Trophoblast cell (in vitro differentiated cells and primary cell): ENCODE measurements at regions not wholly inside any gene's neighbourhood (a gene's known extent, or its start where the extent isn't known, plus 50 kb on each side); places are given as distances from the start of the nearest gene placed in this dataset.

Experiments used
- DNase-seq, 2 donors: peaks; one replicate each; pipeline ENCODE4 v3.0.0-alpha.2; 2016
- H2AFZ ChIP-seq: 2 replicates; pipeline ENCODE4 v1.6.1; 2013; ENCODE audit warnings: low read length, moderate library complexity, mild to moderate bottlenecking; ENCODE audit not compliant: insufficient read depth, poor library complexity
- H2AK5ac ChIP-seq: 2 replicates; pipeline ENCODE4 v1.6.1; 2013; ENCODE audit warnings: mild to moderate bottlenecking, low read length
- H2BK120ac ChIP-seq: 2 replicates; pipeline ENCODE4 v1.6.1; 2013; ENCODE audit warnings: low read length, mild to moderate bottlenecking, moderate library complexity; ENCODE audit not compliant: insufficient read depth, poor library complexity
- H2BK12ac ChIP-seq: 2 replicates; pipeline ENCODE4 v1.6.1; 2013; ENCODE audit warnings: mild to moderate bottlenecking, low read length, moderate library complexity
- H2BK5ac ChIP-seq: 2 replicates; pipeline ENCODE4 v1.6.1; 2013; ENCODE audit warnings: low read length, low read depth, moderate library complexity, mild to moderate bottlenecking; ENCODE audit not compliant: poor library complexity
- H3K14ac ChIP-seq: 2 replicates; pipeline ENCODE4 v1.6.1; 2013; ENCODE audit warnings: mild to moderate bottlenecking, low read length
- H3K18ac ChIP-seq: 2 replicates; pipeline ENCODE4 v1.6.1; 2013; ENCODE audit warnings: mild to moderate bottlenecking, low read length
- H3K23ac ChIP-seq: 2 replicates; pipeline ENCODE4 v1.6.1; 2013; ENCODE audit warnings: low read length
- H3K27ac ChIP-seq: 2 replicates; pipeline ENCODE4 v1.5.1; 2013; ENCODE audit warnings: low read depth, mild to moderate bottlenecking, inconsistent platforms, low read length, moderate library complexity
- H3K27me3 ChIP-seq: 2 replicates; pipeline ENCODE4 v1.6.1; 2013; ENCODE audit warnings: inconsistent platforms, mild to moderate bottlenecking, low read length, moderate library complexity; ENCODE audit not compliant: insufficient read depth
- H3K36me3 ChIP-seq, 2 experiments: 1 replicate in 1 of 2; 2 replicates in 1 of 2; pipeline ENCODE4 v1.6.1; 2013; ENCODE audit warnings: low read length in 2 of 2, mild to moderate bottlenecking in 2 of 2, moderate library complexity in 1 of 2; ENCODE audit not compliant: insufficient read depth in 2 of 2, control insufficient read depth in 1 of 2
- H3K4ac ChIP-seq: 2 replicates; pipeline ENCODE4 v1.6.1; 2013; ENCODE audit warnings: low read depth, mild to moderate bottlenecking, low read length, moderate library complexity
- H3K4me1 ChIP-seq, 2 experiments: 1 replicate in 1 of 2; 2 replicates in 1 of 2; pipeline ENCODE4 v1.6.1; 2013; ENCODE audit warnings: low read length in 2 of 2, mild to moderate bottlenecking in 2 of 2, moderate library complexity in 1 of 2; ENCODE audit not compliant: insufficient read depth in 2 of 2, control insufficient read depth in 1 of 2
- H3K4me2 ChIP-seq: 2 replicates; pipeline ENCODE4 v1.6.1; 2013; ENCODE audit warnings: inconsistent platforms, mild to moderate bottlenecking, low read length, moderate library complexity
- H3K4me3 ChIP-seq: 2 replicates; pipeline ENCODE4 v1.5.1; 2013; ENCODE audit warnings: mild to moderate bottlenecking, low read depth, low read length, inconsistent platforms
- H3K79me1 ChIP-seq: one replicate; pipeline ENCODE4 v1.6.1; 2013; ENCODE audit warnings: low read length
- H3K79me2 ChIP-seq: 2 replicates; pipeline ENCODE4 v1.6.1; 2013; ENCODE audit warnings: low read length, mild to moderate bottlenecking; ENCODE audit not compliant: control insufficient read depth, insufficient read depth, poor library complexity
- H3K9ac ChIP-seq: 2 replicates; pipeline ENCODE4 v1.6.1; 2013; ENCODE audit warnings: mild to moderate bottlenecking, low read length
- H3K9me3 ChIP-seq: 2 replicates; pipeline ENCODE4 v1.6.1; 2013; ENCODE audit warnings: low read depth, mild to moderate bottlenecking, control low read depth, inconsistent platforms, low read length; ENCODE audit not compliant: insufficient read depth
- H4K12ac ChIP-seq: 2 replicates; pipeline ENCODE4 v1.6.1; 2013; ENCODE audit warnings: low read depth, mild to moderate bottlenecking, low read length, moderate library complexity
- H4K8ac ChIP-seq: 2 replicates; pipeline ENCODE4 v1.6.1; 2013; ENCODE audit warnings: low read depth, mild to moderate bottlenecking, low read length, moderate library complexity
- H4K91ac ChIP-seq: one replicate; pipeline ENCODE4 v1.6.1; 2013; ENCODE audit warnings: low read depth, mild to moderate bottlenecking, low read length, moderate library complexity
- WGBS: extraction: QIAGEN DNeasy Blood & Tissue Kit; methylation state at CpG from one replicate; pipeline ENCODE4 v1.1.7; 2013; ENCODE audit warnings: missing lambda C conversion rate; ENCODE audit not compliant: insufficient read length, insufficient coverage; ENCODE audit errors: extremely low coverage; 5-methylcytosine and 5-hydroxymethylcytosine counted together

DNA sequence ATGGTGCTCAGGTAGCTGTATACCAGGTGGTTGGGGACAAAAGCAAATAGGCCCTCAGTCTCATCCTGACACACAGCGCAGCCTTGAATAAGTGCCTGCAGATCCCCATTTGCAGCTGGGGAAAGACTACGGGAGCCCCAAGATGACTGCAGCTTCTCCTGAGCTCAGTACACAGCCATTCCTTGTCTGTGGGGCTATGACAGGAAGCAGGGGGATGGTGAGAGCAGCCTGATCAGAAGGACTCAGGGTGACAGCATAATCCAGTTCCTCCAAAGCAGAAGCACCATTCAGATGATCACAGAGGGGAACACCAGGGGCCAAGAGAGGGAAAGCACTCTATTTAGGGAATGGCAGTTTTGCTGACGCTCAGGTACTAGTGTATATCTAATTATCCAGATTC is 104.8 kb upstream of the MOCS1 start:
- no peak overlapping the region for H3K4me2 ChIP-seq
- H3K23ac ChIP-seq: no peak overlapping the region
- no peak overlapping the region for H4K12ac ChIP-seq
- H3K14ac ChIP-seq: no peak overlapping the region
- no peaks in the 10 kb centered on the region for H3K79me2 ChIP-seq
- no peaks in the 10 kb centered on the region for H3K4me1 ChIP-seq
- H2BK5ac ChIP-seq: no peak overlapping the region
- no peak overlapping the region for H3K4ac ChIP-seq
- H4K91ac ChIP-seq: no peak overlapping the region
- no peak overlapping the region for H2BK12ac ChIP-seq
- H3K9me3 ChIP-seq: peaks cover 3% of the 10 kb centered on the region
- H2AK5ac ChIP-seq: no peak overlapping the region
- DNase-seq: no peak
- no peak overlapping the region for H2AFZ ChIP-seq
- no peaks in the 10 kb centered on the region for H3K27me3 ChIP-seq
- H3K9ac ChIP-seq: no peak overlapping the region
- no peaks in the 10 kb centered on the region for H3K79me1 ChIP-seq
- no peak overlapping the region for H3K18ac ChIP-seq
- H3K36me3 ChIP-seq: no peaks in the 10 kb centered on the region
- no peak overlapping the region for H3K27ac ChIP-seq
- H2BK120ac ChIP-seq: no peak overlapping the region
- H4K8ac ChIP-seq: no peak overlapping the region
- WGBS: no CpG with 5 or more reads among the region's 3 CpGs
- H3K4me3 ChIP-seq: no peak overlapping the region

DNA sequence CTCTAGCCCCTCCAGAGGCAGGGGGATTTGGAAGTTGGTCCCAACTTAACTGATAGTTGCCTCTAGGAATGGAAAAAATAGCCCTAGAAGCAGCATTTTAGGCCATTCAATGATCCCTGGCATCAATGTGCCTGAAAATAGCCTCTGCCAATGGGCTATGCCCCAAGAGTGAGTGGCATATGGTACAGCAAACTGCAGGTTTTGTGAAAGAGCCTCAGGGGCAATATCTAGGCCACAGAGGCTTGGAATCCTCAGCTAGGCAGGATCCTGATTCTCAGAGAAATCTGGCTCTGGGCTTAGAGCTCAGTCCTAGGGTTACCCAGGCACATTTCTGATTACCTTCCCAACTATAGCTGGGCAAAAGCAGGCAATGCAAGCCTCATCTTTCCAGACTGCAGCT is 104.4 kb upstream of the MOCS1 start:
- DNase-seq: no peak
- Histone ChIP-seq H3K9me3 (peaks cover 3% of the 10 kb centered on the region), H3K14ac (no peak overlapping the region), H3K4me2 (no peak overlapping the region), H3K9ac (no peak overlapping the region), H2BK12ac (no peak overlapping the region), H3K4me3 (no peak overlapping the region), H3K4ac (no peak overlapping the region), H2BK5ac (no peak overlapping the region), H3K36me3 (no peaks in the 10 kb centered on the region), H3K18ac (no peak overlapping the region), H3K79me1 (no peaks in the 10 kb centered on the region), H2AFZ (no peak overlapping the region), H2BK120ac (no peak overlapping the region), H4K8ac (no peak overlapping the region), H4K12ac (no peak overlapping the region), H3K79me2 (no peaks in the 10 kb centered on the region), H3K27ac (no peak overlapping the region), H3K4me1 (no peaks in the 10 kb centered on the region), H3K23ac (no peak overlapping the region), H2AK5ac (no peak overlapping the region), H4K91ac (no peak overlapping the region), H3K27me3 (no peaks in the 10 kb centered on the region)

DNA sequence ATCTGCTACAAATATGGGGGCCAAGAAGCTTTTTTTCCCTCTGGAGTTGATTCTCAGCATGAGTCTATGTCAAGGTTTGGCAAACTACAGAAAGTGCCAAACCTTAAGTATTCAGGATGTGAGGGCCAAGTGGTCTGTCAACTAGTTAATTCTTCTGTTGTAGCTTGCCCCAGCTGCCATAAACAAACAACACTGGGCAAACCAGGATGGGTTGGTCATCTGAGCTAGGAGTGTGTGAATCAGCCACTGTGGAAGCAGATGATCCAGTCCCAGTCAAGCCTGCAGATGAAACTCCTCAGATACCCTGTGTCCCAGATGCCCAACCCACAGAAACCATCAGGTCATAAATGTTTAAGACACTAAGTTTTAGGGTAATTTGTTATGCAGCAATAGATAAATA is 103.0 kb upstream of the MOCS1 start:
- no peaks in the 10 kb centered on the region for H3K36me3 ChIP-seq
- DNase-seq: no peak
- no peaks in the 10 kb centered on the region for H3K27me3 ChIP-seq
- H3K23ac ChIP-seq: no peak overlapping the region
- H3K4ac ChIP-seq: no peak overlapping the region
- H2AFZ ChIP-seq: no peak overlapping the region
- H3K14ac ChIP-seq: no peak overlapping the region
- H3K79me1 ChIP-seq: no peaks in the 10 kb centered on the region
- no peaks in the 10 kb centered on the region for H3K79me2 ChIP-seq
- no peak overlapping the region for H3K4me2 ChIP-seq
- H3K18ac ChIP-seq: no peak overlapping the region
- H3K4me3 ChIP-seq: no peak overlapping the region
- H2BK5ac ChIP-seq: no peak overlapping the region
- peaks cover 3% of the 10 kb centered on the region for H3K9me3 ChIP-seq
- no peak overlapping the region for H3K9ac ChIP-seq
- H4K12ac ChIP-seq: no peak overlapping the region
- H3K4me1 ChIP-seq: no peaks in the 10 kb centered on the region
- no peak overlapping the region for H4K91ac ChIP-seq
- no peak overlapping the region for H3K27ac ChIP-seq
- no peak overlapping the region for H4K8ac ChIP-seq
- no peak overlapping the region for H2BK12ac ChIP-seq
- no peak overlapping the region for H2BK120ac ChIP-seq
- H2AK5ac ChIP-seq: no peak overlapping the region

DNA sequence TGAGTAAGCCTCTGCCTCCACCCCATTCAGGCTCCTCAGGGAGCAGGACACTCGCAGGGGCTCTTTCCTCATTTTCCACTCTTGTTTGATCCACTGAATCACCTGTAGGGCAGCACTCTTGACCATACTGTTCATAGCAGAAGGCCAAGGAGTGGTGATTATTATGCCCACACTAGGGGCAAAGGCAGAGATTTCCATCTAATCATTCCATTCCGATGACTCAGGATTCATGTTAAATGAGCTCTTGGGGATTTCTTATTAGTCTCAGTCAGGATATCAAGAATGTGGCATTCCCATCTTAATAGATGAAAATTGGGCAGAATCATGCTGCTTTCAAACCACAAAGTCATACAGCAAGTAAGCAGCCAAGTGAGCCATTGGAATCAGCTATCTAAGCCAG is 101.9 kb upstream of the MOCS1 start:
- no peak overlapping the region for H2BK12ac ChIP-seq
- no peaks in the 10 kb centered on the region for H3K36me3 ChIP-seq
- H2AFZ ChIP-seq: no peak overlapping the region
- no peak overlapping the region for H2BK5ac ChIP-seq
- peak in 1 of 2 donors; percentile 8 for DNase-seq
- H3K23ac ChIP-seq: no peak overlapping the region
- H4K12ac ChIP-seq: no peak overlapping the region
- H3K9ac ChIP-seq: no peak overlapping the region
- no peak overlapping the region for H4K91ac ChIP-seq
- H3K18ac ChIP-seq: no peak overlapping the region
- no peak overlapping the region for H4K8ac ChIP-seq
- H3K4me3 ChIP-seq: no peak overlapping the region
- no peaks in the 10 kb centered on the region for H3K4me1 ChIP-seq
- peaks cover 3% of the 10 kb centered on the region for H3K9me3 ChIP-seq
- no peak overlapping the region for H3K27ac ChIP-seq
- WGBS: no CpG with 5 or more reads among the region's 2 CpGs
- H2BK120ac ChIP-seq: no peak overlapping the region
- H3K4ac ChIP-seq: no peak overlapping the region
- no peak overlapping the region for H2AK5ac ChIP-seq
- H3K4me2 ChIP-seq: no peak overlapping the region
- H3K14ac ChIP-seq: no peak overlapping the region
- no peaks in the 10 kb centered on the region for H3K27me3 ChIP-seq
- no peaks in the 10 kb centered on the region for H3K79me1 ChIP-seq
- no peaks in the 10 kb centered on the region for H3K79me2 ChIP-seq

DNA sequence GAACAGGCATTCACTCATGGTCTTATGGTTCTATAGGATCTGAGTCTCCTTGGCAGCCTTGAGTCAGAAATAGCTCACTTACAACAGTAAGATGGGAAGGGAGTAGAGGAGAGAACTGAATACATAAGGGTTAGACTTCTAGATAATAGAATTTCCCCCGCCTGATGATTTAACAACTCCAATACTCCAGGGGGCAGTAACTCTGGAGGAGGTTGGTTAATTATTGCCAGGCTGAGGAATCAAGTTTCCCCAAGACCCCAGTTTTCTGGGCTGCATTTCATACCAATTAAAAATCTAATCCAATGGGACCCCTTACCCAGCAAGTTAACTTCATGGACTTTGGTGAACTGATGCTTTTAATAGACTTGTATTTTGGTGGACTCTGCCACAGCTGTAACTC is 94.2 kb upstream of the MOCS1 start:
- Histone ChIP-seq H2BK5ac (no peak overlapping the region), H2AK5ac (no peak overlapping the region), H3K4me3 (no peak overlapping the region), H3K79me2 (no peaks in the 10 kb centered on the region), H3K9me3 (peaks cover 1% of the 10 kb centered on the region), H3K27me3 (no peaks in the 10 kb centered on the region), H4K8ac (no peak overlapping the region), H3K36me3 (no peaks in the 10 kb centered on the region), H4K12ac (no peak overlapping the region), H3K4ac (no peak overlapping the region), H2BK12ac (no peak overlapping the region), H3K18ac (no peak overlapping the region), H4K91ac (no peak overlapping the region), H3K14ac (no peak overlapping the region), H3K4me2 (no peak overlapping the region), H3K27ac (no peak overlapping the region), H3K79me1 (no peaks in the 10 kb centered on the region), H2BK120ac (no peak overlapping the region), H3K4me1 (no peaks in the 10 kb centered on the region), H3K9ac (no peak overlapping the region), H3K23ac (no peak overlapping the region), H2AFZ (no peak overlapping the region)
- WGBS: no CpG with 5 or more reads among the region's 1 CpG
- DNase-seq: no peak
